ENCODE measurements at regions not wholly inside any gene's neighbourhood (a gene's known extent, or its start where the extent isn't known, plus 50 kb on each side); places are given as distances from the start of the nearest gene placed in this dataset.

DNA sequence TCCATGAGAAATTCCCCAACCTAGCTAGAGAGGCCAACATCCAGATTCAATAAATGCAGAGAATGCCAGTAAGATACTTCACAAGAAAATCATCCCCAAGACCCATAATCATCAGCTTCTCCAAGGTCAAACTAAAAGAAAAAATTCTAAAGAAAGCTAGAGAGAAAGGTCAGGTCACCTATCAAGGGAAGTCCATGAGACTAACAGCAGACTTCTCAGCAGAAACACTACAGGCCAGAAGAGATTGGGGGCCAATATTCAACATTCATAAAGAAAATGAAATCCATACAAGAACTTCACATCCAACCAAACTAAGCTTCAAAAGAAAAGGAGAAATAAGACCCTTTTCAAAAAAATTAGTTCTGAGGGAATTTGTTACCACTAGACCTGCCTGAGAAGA, 118.8 kb upstream of the ANXA10 start:
- H2AFZ ChIP-seq (ENCODE audit: low read length): no peak overlapping the region
- CTCF ChIA-PET (ENCODE audit: low intra/inter-chr PET ratio, low total read pairs): no interaction called here
- H3K27me3 ChIP-seq (ENCODE audit: control insufficient read depth in 1 of 2, insufficient read depth in 2 of 2, low read length in 2 of 2): no peaks in the 10 kb centered on the region
- H3K4me1 ChIP-seq (ENCODE audit: insufficient read depth, low read length): no peaks in the 10 kb centered on the region
- no peak overlapping the region for H3K4me2 ChIP-seq (ENCODE audit: low read depth, low read length)
- H3K9ac ChIP-seq (ENCODE audit: insufficient read depth, low read depth, low read length): no peak overlapping the region
- in situ Hi-C loops (cut with HindIII; ENCODE audit: extremely low pct_ligation_motif_present, low pct_unique_long_range_greater_than_20kb) (no loop called here), intact Hi-C loops (cut with micrococcal nuclease; ENCODE audit: unreplicated experiment) (no loop called here)
- POLR2A ChIA-PET: no interaction called here
- H3K79me2 ChIP-seq (ENCODE audit: insufficient read depth, low read length): no peaks in the 10 kb centered on the region
- DNase-seq (ENCODE audit: low spot score) (no peak), FAIRE-seq (no peak), ATAC-seq (no peak)
- H3K27ac ChIP-seq (ENCODE audit: extremely low read length, insufficient read depth, low read length): no peak overlapping the region
- H3K9me3 ChIP-seq (ENCODE audit: low read length): peaks cover 97% of the 10 kb centered on the region
- no peaks in the 10 kb centered on the region for H3K36me3 ChIP-seq (replicated peaks in 1 of 2; ENCODE audit: control insufficient read depth in 1 of 2, insufficient read depth in 2 of 2, low read length in 2 of 2)
- H3K4me3 ChIP-seq (replicated peaks in 1 of 3; ENCODE audit: insufficient read depth in 1 of 3, low read depth in 2 of 3, low read length in 3 of 3): no peak overlapping the region
- BruUV-seq (replicated peaks): no TSS peak
- no peaks in the 10 kb centered on the region for H4K20me1 ChIP-seq (ENCODE audit: insufficient read depth, low read length)
- TF ChIP-seq, protein P1, sequence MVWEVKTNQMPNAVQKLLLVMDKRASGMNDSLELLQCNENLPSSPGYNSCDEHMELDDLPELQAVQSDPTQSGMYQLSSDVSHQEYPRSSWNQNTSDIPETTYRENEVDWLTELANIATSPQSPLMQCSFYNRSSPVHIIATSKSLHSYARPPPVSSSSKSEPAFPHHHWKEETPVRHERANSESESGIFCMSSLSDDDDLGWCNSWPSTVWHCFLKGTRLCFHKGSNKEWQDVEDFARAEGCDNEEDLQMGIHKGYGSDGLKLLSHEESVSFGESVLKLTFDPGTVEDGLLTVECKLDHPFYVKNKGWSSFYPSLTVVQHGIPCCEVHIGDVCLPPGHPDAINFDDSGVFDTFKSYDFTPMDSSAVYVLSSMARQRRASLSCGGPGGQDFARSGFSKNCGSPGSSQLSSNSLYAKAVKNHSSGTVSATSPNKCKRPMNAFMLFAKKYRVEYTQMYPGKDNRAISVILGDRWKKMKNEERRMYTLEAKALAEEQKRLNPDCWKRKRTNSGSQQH (CRISPR knock-in tag; IDR thresholded peaks at IDR 0.05; ENCODE audit: low read depth): no peak
- TF ChIP-seq HIVEP1 (CRISPR knock-in tag; IDR thresholded peaks at IDR 0.05) (no peak), SOX5 (CRISPR knock-in tag; IDR thresholded peaks at IDR 0.05; ENCODE audit: borderline replicate concordance) (no peak), SALL1 (CRISPR knock-in tag; IDR thresholded peaks at IDR 0.05) (no peak), ZNF790 (CRISPR knock-in tag; IDR thresholded peaks at IDR 0.05; ENCODE audit: borderline replicate concordance) (no peak), HNRNPH1 (optimal IDR thresholded peaks at IDR 0.05; ENCODE audit: low read depth, low read length) (no peak), SPEN (CRISPR knock-in tag; IDR thresholded peaks at IDR 0.05; ENCODE audit: low read depth) (no peak), ATRX (CRISPR knock-in tag; IDR thresholded peaks at IDR 0.05; ENCODE audit: borderline replicate concordance) (no peak), PHB2 (IDR thresholded peaks at IDR 0.05; ENCODE audit: partially characterized antibody) (no peak), FOXJ3 (CRISPR knock-in tag; IDR thresholded peaks at IDR 0.05; ENCODE audit: borderline replicate concordance) (no peak), CBFB (CRISPR knock-in tag; IDR thresholded peaks at IDR 0.05) (no peak)
- TF ChIP-seq, protein P2, sequence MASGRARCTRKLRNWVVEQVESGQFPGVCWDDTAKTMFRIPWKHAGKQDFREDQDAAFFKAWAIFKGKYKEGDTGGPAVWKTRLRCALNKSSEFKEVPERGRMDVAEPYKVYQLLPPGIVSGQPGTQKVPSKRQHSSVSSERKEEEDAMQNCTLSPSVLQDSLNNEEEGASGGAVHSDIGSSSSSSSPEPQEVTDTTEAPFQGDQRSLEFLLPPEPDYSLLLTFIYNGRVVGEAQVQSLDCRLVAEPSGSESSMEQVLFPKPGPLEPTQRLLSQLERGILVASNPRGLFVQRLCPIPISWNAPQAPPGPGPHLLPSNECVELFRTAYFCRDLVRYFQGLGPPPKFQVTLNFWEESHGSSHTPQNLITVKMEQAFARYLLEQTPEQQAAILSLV (CRISPR knock-in tag; IDR thresholded peaks at IDR 0.05; ENCODE audit: borderline replicate concordance): no peak
- TF ChIP-seq, protein P3, sequence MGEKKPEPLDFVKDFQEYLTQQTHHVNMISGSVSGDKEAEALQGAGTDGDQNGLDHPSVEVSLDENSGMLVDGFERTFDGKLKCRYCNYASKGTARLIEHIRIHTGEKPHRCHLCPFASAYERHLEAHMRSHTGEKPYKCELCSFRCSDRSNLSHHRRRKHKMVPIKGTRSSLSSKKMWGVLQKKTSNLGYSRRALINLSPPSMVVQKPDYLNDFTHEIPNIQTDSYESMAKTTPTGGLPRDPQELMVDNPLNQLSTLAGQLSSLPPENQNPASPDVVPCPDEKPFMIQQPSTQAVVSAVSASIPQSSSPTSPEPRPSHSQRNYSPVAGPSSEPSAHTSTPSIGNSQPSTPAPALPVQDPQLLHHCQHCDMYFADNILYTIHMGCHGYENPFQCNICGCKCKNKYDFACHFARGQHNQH (CRISPR knock-in tag; IDR thresholded peaks at IDR 0.05): no peak

All from HepG2 (cell line).